ENCODE measurements at regions not wholly inside any gene's neighbourhood (a gene's known extent, or its start where the extent isn't known, plus 50 kb on each side); places are given as distances from the start of the nearest gene placed in this dataset.

DNA sequence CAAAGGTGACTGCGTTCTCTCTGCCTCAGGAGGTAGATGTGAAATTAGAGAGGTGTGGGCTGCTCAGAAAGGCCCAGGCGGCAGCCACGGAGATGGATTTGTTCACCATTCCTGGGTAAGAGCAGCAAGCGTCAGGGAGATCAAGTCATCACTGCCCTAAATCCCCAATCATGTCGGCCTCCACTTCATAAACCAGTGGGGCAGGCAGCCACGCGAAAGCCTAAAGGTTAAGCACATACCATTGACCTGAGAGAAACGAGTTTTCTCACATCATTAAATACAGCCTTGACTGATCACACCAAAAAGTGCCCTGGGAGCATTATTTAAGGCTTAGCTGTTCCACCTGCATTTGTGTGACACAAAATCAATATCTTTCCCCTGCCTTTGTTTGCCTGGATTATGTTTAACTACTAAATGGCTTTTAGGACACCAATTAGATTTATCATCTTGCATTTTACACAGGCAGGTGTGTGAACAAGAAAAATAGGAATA, 50.7 kb upstream of the FOXB1 start:
- Histone ChIP-seq H3K27ac (no peak overlapping the region), H3K4me3 (no peak overlapping the region), H3K9me3 (peaks cover 0 to 20% (median 0%) of the 10 kb centered on the region in 4 donors), H3K4me1 (no peaks in the 10 kb centered on the region), H3K27me3 (no peaks in the 10 kb centered on the region), H3K36me3 (no peaks in the 10 kb centered on the region)
- no peak for DNase-seq (ENCODE audit: low spot score in 2 of 2)
- 28 to 34% methylated on average over 8 of the region's 8 CpGs for WGBS, 2 donors
- TF ChIP-seq POLR2A (IDR thresholded peaks at IDR 0.05): no peak
- TF ChIP-seq, protein P1, sequence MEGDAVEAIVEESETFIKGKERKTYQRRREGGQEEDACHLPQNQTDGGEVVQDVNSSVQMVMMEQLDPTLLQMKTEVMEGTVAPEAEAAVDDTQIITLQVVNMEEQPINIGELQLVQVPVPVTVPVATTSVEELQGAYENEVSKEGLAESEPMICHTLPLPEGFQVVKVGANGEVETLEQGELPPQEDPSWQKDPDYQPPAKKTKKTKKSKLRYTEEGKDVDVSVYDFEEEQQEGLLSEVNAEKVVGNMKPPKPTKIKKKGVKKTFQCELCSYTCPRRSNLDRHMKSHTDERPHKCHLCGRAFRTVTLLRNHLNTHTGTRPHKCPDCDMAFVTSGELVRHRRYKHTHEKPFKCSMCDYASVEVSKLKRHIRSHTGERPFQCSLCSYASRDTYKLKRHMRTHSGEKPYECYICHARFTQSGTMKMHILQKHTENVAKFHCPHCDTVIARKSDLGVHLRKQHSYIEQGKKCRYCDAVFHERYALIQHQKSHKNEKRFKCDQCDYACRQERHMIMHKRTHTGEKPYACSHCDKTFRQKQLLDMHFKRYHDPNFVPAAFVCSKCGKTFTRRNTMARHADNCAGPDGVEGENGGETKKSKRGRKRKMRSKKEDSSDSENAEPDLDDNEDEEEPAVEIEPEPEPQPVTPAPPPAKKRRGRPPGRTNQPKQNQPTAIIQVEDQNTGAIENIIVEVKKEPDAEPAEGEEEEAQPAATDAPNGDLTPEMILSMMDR (IDR thresholded peaks at IDR 0.05): no peak
- no peak for TF ChIP-seq EP300 (IDR thresholded peaks at IDR 0.05)

GRCh38 chr15:59952960-59953359, 51.2 kb upstream of the FOXB1 start:
- TF ChIP-seq EP300 (IDR thresholded peaks at IDR 0.05) (no peak), POLR2A (IDR thresholded peaks at IDR 0.05) (no peak)
- TF ChIP-seq, protein P1 (IDR thresholded peaks at IDR 0.05): no peak
- DNase-seq (ENCODE audit: low spot score in 2 of 2): no peak
- no peaks in the 10 kb centered on the region for H3K27me3 ChIP-seq
- peaks cover 0 to 15% (median 0%) of the 10 kb centered on the region in 4 donors for H3K9me3 ChIP-seq
- H3K4me3 ChIP-seq: no peak overlapping the region
- H3K27ac ChIP-seq: no peak overlapping the region
- no peaks in the 10 kb centered on the region for H3K4me1 ChIP-seq
- no peaks in the 10 kb centered on the region for H3K36me3 ChIP-seq

GRCh38 chr15:59950603-59951388, 53.3 kb upstream of the FOXB1 start:
- 65 to 67% methylated on average over 4 of the region's 4 CpGs for WGBS, 2 donors
- Histone ChIP-seq H3K27me3 (peaks cover 0 to 3% of the 10 kb centered on the region in 2 donors), H3K9me3 (peaks cover 0 to 7% (median 0%) of the 10 kb centered on the region in 4 donors)

DNA sequence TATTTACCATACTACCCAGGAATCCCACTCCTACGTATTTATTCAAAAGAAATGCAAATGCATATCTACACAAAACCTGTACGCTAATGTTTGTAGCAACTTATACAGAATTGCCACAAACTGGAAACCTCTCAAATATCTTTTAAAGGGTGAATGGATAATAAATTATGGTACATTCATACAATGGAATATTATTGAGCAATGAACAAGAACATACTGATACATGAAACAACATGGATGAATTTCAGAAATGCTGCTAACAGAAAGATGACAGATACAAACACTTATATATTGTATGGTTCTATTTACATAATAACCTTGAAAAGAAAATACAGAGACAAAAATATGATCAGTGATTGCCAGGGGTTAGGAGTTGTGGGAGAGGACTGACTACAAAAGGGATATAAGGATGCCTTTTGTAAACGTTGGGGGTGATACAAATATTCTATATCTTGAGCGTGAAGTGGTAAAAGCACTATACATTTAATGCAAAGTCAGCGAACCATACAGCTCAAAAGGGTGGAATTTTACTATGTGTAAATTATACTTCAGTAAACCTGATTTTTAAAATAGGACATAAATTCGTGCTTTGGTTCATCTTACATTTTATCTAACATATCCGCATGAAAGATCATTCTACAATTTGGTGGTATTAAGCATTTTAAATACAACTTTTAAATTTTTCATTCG, 55.0 kb upstream of the FOXB1 start:
- TF ChIP-seq, protein P1 (IDR thresholded peaks at IDR 0.05): no peak
- TF ChIP-seq EP300 (IDR thresholded peaks at IDR 0.05): no peak
- no peak for TF ChIP-seq POLR2A (IDR thresholded peaks at IDR 0.05)
- Histone ChIP-seq H3K36me3 (no peaks in the 10 kb centered on the region), H3K27me3 (peaks cover 0 to 3% of the 10 kb centered on the region in 2 donors), H3K9me3 (no peaks in the 10 kb centered on the region), H3K4me1 (no peaks in the 10 kb centered on the region), H3K4me3 (no peak overlapping the region), H3K27ac (no peak overlapping the region)
- WGBS, 2 donors: 89 to 90% methylated on average over 8 of the region's 8 CpGs
- no peak for DNase-seq (ENCODE audit: low spot score in 2 of 2)

More at GRCh38 chr15:59950603-59951388, 53.3 kb upstream of the FOXB1 start:
- H3K36me3 ChIP-seq: no peaks in the 10 kb centered on the region
- H3K4me1 ChIP-seq: no peaks in the 10 kb centered on the region
- H3K4me3 ChIP-seq: no peak overlapping the region
- no peak for DNase-seq (ENCODE audit: low spot score in 2 of 2)
- H3K27ac ChIP-seq: no peak overlapping the region
- TF ChIP-seq EP300 (IDR thresholded peaks at IDR 0.05) (no peak), POLR2A (IDR thresholded peaks at IDR 0.05) (no peak)
- TF ChIP-seq, protein P1 (IDR thresholded peaks at IDR 0.05): no peak

DNA sequence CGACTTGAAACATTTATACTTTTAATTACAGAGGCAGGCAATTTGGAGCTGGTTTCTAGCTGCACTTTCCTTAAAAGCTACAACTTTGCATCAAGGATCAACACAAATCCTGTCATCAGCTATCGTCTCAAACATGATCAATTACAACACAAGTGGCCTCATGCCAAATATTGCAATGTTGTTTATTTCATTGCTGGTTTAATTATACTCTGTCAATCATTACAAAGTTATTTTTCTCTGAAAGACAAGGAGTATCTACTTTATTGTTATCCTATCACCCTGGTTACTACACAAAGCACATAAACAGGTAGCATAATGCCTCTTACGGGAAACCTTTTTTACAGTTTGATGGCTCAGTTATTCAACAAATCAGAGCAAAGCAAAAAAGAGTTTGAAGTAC, 58.0 kb upstream of the FOXB1 start:
- Histone ChIP-seq H3K4me1 (no peaks in the 10 kb centered on the region), H3K4me3 (no peak overlapping the region), H3K27ac (no peak overlapping the region), H3K36me3 (no peaks in the 10 kb centered on the region), H3K9me3 (no peaks in the 10 kb centered on the region), H3K27me3 (peaks cover 0 to 3% of the 10 kb centered on the region in 2 donors)
- DNase-seq (ENCODE audit: low spot score in 2 of 2): no peak
- WGBS, 2 donors: 55% methylated on average over 3 of the region's 3 CpGs
- TF ChIP-seq POLR2A (IDR thresholded peaks at IDR 0.05): no peak
- TF ChIP-seq EP300 (IDR thresholded peaks at IDR 0.05): no peak

Data from tibial nerve (tissue), 4 donors.